ENCODE measurements at regions not wholly inside any gene's neighbourhood (a gene's known extent, or its start where the extent isn't known, plus 50 kb on each side); places are given as distances from the start of the nearest gene placed in this dataset.

- TF ChIP-seq CTCF (IDR thresholded peaks at IDR 0.05) (peak; percentile 46 to 55 (median 48)), POLR2A (IDR thresholded peaks at IDR 0.05) (no peak)
Observed at GRCh38 chr4:189202182-189202868, 738.3 kb upstream of the FRG1 start.
